ENCODE measurements at regions not wholly inside any gene's neighbourhood (a gene's known extent, or its start where the extent isn't known, plus 50 kb on each side); places are given as distances from the start of the nearest gene placed in this dataset.

- DNase-seq, result no peak
- intact Hi-C loops (cut with DNase I; ENCODE audit: low total_unique reads), result no loop called here
- no peak for TF ChIP-seq POLR2A (IDR thresholded peaks at IDR 0.05)
- no peak for TF ChIP-seq CTCF (IDR thresholded peaks at IDR 0.05)
- 60 to 64% methylated on average over 4 of the region's 4 CpGs for WGBS, 2 donors
- H3K4me1 ChIP-seq, result no peaks in the 10 kb centered on the region
- H3K4me3 ChIP-seq, result no peak overlapping the region
- H3K27ac ChIP-seq, result no peak overlapping the region
- no peaks in the 10 kb centered on the region for H3K36me3 ChIP-seq (ENCODE audit: low read depth, missing control alignments)
- no peaks in the 10 kb centered on the region for H3K27me3 ChIP-seq
- no peaks in the 10 kb centered on the region for H3K9me3 ChIP-seq
Observed at GRCh38 chr12:3992945-3993344, 119.7 kb upstream of the PARP11 start.

- Histone ChIP-seq H3K9me3 (no peaks in the 10 kb centered on the region), H3K36me3 (ENCODE audit: low read depth, missing control alignments) (no peaks in the 10 kb centered on the region), H3K27me3 (no peaks in the 10 kb centered on the region), H3K4me3 (no peak overlapping the region), H3K27ac (no peak overlapping the region), H3K4me1 (no peaks in the 10 kb centered on the region)
- intact Hi-C loops (cut with DNase I; ENCODE audit: low total_unique reads), result no loop called here
- no peak for DNase-seq
- WGBS, 2 donors, result 81 to 91% methylated on average over 11 of the region's 11 CpGs
- TF ChIP-seq CTCF (IDR thresholded peaks at IDR 0.05) (no peak), POLR2A (IDR thresholded peaks at IDR 0.05) (no peak)
Observed at GRCh38 chr12:3991798-3992580, 118.8 kb upstream of the PARP11 start.

- no peaks in the 10 kb centered on the region for H3K9me3 ChIP-seq
- no peak for TF ChIP-seq CTCF (IDR thresholded peaks at IDR 0.05)
- TF ChIP-seq POLR2A (IDR thresholded peaks at IDR 0.05), result no peak
- H3K4me3 ChIP-seq, result no peak overlapping the region
- no peak for DNase-seq
- no peaks in the 10 kb centered on the region for H3K36me3 ChIP-seq (ENCODE audit: low read depth, missing control alignments)
- H3K27ac ChIP-seq, result no peak overlapping the region
- WGBS, 2 donors, result 77 to 81% methylated on average over 25 to 26 of the region's 26 CpGs
- H3K27me3 ChIP-seq, result no peaks in the 10 kb centered on the region
- no peaks in the 10 kb centered on the region for H3K4me1 ChIP-seq
- intact Hi-C loops (cut with DNase I; ENCODE audit: low total_unique reads), result no loop called here
Observed at GRCh38 chr12:3990501-3991280, 117.5 kb upstream of the PARP11 start.

- 45 to 72% methylated on average over 2 of the region's 2 CpGs for WGBS, 2 donors
- Histone ChIP-seq H3K36me3 (ENCODE audit: low read depth, missing control alignments) (no peaks in the 10 kb centered on the region), H3K27me3 (no peaks in the 10 kb centered on the region), H3K4me1 (no peaks in the 10 kb centered on the region), H3K9me3 (no peaks in the 10 kb centered on the region), H3K4me3 (no peak overlapping the region), H3K27ac (no peak overlapping the region)
- DNase-seq, result no peak
- TF ChIP-seq POLR2A (IDR thresholded peaks at IDR 0.05) (no peak), CTCF (IDR thresholded peaks at IDR 0.05) (no peak)
- intact Hi-C loops (cut with DNase I; ENCODE audit: low total_unique reads), result no loop called here
Observed at GRCh38 chr12:3989218-3989550, 116.0 kb upstream of the PARP11 start.

All from testis (tissue), 2 donors.